Urothelium cell line (cell line): ENCODE measurements at regions not wholly inside any gene's neighbourhood (a gene's known extent, or its start where the extent isn't known, plus 50 kb on each side); places are given as distances from the start of the nearest gene placed in this dataset.
"Not testable (repeated sequence)": the region's sequence is repeated elsewhere in the genome, so short reads cannot be mapped to it uniquely, and the experiment has no call there.

Source experiments
- DNase-seq: peaks from one replicate; pipeline ENCODE4 v3.0.0; 2011; ENCODE audit warnings: low spot score, mixed read lengths
- FAIRE-seq: peaks from 2 replicates; lab custom pipeline; 2011; peaks lifted over from hg19 to GRCh38; lab: Jason Lieb, UNC

- DNase-seq (no peak), FAIRE-seq (no peak)
These were observed 381.0 kb upstream of the NRP1 start for GRCh38 chr10:33715303-33715975.

DNA sequence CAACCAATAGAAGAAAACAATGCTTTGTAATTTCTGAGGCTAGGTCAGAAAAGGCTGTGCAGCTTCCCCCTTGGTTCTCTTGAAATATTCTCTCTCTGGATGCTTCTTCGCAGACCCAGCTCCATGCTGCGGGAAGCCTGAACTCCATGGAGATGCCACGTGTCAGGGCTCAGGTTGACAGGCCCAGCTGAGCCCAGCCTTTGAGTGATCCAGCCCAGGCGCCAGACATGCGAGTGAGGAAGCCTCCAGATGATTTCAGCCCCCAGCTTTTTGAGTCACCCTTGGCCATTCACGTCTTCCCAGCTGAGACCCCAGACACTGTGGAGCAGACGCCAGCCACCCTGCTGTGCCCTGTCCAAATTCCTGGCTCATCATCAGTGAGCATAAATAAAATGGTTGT lies 378.4 kb upstream of the NRP1 start:
- DNase-seq (no peak), FAIRE-seq (no peak)

DNA sequence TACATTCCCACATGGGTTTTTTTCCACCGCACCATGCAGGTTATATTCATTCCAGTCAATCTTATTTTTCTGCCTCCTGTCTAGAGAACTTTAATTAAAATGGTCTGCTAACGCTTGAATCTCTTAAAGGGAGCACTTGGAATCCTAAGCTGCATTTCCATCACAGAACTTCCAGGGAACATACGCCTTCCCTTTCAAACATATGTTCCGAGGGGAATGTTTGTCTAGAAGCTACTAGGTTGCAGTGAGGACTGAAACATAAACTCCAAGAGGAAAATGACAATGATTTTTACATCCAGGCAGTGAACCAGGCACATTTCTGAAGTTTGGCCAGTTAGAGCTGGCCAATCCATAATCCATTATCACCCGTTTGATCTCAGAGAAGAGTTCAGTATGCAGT lies 375.5 kb upstream of the NRP1 start:
- FAIRE-seq, result no peak
- DNase-seq, result no peak

- DNase-seq (no peak), FAIRE-seq (no peak)
These were observed 374.7 kb upstream of the NRP1 start for GRCh38 chr10:33709008-33709753.

DNA sequence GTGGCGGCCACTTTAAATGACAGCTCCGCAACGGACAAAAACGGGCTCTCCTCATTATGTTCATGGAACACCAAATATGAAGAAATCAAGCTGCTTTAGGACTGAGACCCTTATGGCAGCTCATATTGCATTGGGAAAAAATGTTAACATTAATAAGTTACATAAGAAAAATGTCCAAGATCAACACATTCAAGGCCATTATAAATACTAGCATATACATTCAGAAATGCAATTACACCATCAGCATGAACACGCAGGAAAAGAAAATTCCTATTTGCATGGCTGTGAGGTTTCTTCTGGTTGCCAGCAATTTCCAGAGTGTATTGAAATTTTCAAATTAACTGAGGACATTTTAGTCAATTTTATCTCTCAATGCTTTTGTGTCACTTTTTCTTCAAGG lies 374.1 kb upstream of the NRP1 start:
- no peak for DNase-seq
- no peak for FAIRE-seq

- no peak for DNase-seq
- FAIRE-seq, result no peak
These were observed 372.3 kb upstream of the NRP1 start for GRCh38 chr10:33706746-33707145.

DNA sequence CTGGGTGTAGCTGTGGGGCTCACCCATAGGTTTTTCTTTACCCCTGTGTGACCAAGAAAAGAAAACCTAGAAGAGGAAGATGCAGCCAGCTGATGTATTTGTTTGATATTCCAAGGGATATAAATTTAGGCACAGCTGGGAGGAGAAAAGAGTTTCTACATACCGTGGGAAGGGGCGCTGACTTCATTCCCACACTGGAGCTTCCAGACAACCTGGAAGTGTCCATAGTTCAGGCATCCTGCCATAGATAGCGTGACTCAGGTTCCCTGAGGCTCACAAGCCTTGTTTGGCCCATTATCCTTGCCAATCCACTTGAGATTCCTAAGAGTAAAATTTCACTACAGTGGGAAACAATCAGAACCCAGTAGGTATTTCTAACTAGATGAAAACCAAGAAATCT lies 371.7 kb upstream of the NRP1 start:
- FAIRE-seq (no peak), DNase-seq (no peak)

GRCh38 chr10:33704214-33704830 lies 369.9 kb upstream of the NRP1 start:
- FAIRE-seq, result no peak
- no peak for DNase-seq

DNA sequence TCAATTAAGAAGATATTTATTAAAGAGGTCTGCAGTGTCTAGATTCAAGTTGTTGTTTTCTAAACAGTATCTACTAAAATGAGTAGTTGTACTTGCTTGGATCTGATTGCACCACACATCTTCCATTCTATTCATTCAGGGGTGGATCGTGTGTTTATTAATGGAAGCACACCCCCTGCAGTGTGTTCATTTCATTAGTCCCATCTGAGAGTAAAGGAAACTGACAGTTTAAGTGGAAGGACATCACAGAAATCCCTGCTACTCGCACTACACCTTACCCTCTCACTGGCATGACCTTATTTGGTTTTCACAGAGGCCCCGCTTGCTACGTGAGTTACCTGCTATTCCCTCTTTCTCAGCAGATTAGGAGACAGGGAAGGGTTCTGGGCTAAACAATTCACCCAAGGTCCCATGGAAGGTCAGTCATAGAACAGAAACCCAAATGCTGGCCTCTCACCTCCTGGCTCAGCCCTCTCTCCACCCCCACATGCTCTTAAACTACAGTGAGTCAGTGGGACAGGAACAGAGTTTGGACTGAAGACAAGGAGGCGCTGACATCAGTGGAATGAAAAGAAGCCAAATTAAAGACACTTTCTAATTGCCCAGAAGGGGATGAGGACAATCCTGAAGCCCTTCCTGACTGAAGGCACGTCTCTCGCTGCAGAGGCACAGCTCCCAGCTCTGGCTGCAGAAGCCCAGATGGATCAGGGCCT lies 369.2 kb upstream of the NRP1 start:
- DNase-seq, result peak; percentile 30
- FAIRE-seq, result no peak

GRCh38 chr10:33698033-33698432 lies 363.6 kb upstream of the NRP1 start:
- DNase-seq (no peak), FAIRE-seq (no peak)

- FAIRE-seq, result no peak
- DNase-seq, result no peak
These were observed 362.5 kb upstream of the NRP1 start for GRCh38 chr10:33697016-33697415.

GRCh38 chr10:33695536-33695935 lies 361.1 kb upstream of the NRP1 start:
- no peak for DNase-seq
- no peak for FAIRE-seq

- FAIRE-seq, DNase-seq: not testable (repeated sequence)
These were observed 356.1 kb upstream of the NRP1 start for GRCh38 chr10:33690536-33690935.

DNA sequence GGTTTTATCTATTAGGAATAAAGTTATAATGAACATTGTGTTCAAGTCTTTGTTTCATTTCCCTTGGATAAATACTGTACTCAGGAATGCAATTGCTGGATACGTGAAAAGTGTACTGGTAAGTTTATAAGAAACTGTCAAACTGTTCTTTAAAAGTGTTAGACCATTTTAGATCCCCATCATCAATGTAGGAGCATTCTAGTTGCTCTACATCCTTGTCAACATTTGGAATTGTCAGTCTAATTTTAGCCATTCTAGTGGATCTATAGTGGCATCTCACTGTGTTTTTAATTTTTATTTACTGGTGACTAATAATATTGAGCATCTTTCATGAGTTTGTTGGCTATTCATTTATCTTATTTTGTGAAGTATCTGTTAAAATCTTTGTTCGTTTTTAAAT lies 354.0 kb upstream of the NRP1 start:
- FAIRE-seq, result no peak
- DNase-seq, result no peak

DNA sequence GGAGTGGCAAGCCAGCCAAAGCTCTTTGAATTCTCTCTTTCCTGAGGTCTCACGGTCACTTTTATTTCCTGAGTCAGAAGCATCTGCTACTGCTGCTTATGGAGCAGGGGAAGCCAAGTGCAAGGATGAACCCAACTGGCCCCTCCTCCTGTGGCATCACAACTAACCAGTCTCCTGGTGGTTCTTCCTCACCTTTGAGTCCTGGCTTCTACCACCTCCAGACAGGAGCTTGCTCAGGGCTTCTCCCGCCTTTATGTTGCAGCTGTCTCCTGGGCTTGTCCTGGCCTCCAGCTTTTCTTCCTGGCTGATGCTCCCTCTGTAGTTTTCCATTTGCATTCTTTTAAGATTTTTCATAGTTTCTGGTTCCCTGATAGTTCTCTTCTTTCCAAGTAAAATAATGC lies 349.7 kb upstream of the NRP1 start:
- FAIRE-seq (no peak), DNase-seq (no peak)

GRCh38 chr10:33681595-33681994 lies 347.1 kb upstream of the NRP1 start:
- no peak for DNase-seq
- FAIRE-seq, result no peak

- no peak for FAIRE-seq
These were observed 345.6 kb upstream of the NRP1 start for GRCh38 chr10:33680036-33680435.

DNA sequence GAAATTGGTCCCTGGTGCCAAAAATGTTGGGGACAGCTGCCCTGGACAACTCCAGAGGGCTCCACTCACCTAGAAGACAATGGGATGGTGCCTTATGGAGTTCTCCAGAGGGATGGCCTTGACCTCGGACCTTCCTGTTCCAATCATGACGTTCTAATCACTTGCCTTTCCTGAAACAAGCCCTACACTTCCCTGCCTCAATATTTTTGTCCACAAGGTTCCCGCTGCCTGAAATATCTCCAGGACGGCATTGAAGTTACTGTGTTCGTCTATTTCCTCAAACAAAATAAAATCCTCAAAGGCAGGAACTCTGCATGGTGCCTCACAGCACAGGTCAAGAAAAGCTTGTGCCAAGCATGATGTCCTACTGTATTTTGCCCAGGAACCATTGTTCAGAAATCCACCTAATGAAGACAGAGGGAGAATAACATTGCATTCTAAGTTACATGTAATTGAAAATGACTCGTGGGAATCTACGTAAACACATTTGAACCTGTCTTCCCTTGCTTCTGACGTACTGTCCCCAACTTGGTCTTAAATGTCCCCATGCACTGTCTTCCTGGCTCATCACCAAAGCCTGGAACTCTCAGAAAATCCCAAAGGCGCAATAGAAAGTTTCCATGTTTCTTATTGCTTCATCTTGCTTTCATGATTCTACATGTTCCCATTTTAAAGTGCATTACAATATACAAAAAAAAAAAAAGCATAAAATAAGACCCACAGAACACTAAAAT lies 342.3 kb upstream of the NRP1 start:
- no peak for DNase-seq
- FAIRE-seq, result peak; percentile 40

More at GRCh38 chr10:33680036-33680435, 345.6 kb upstream of the NRP1 start:
- no peak for DNase-seq

DNA sequence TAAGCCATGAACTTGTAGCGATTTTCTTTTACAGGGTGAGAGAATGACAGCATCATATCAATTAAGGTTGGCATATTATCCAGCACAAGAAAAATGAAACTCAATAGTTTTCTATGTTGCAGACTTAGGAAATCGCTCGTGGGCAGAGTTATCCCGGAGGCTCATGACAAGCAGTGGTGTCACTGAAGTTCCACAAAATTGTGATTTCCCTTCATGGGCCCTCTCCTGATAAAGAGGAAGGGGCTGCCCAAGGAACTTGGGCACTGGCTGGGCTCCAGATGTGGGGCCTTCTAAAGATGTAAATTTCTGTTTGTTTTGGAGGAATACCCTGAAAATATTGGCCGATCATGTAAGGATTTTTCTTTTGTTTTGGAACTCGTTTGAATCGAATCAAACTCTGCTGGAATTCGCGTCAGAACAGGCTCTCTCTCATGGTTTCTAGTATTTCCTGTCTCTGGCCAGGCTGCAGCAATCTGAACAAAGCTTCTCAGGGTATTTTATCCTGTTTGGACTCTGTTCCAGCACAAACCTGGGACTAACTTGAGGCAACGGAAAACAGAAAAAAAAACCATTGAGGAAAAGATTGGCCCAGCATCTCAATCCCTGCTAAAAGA lies 340.6 kb upstream of the NRP1 start:
- DNase-seq (no peak), FAIRE-seq (no peak)

GRCh38 chr10:33674491-33674890 lies 340.0 kb upstream of the NRP1 start:
- DNase-seq, result no peak
- FAIRE-seq, result no peak
